ENCODE measurements at regions not wholly inside any gene's neighbourhood (a gene's known extent, or its start where the extent isn't known, plus 50 kb on each side); places are given as distances from the start of the nearest gene placed in this dataset.
"Not testable (repeated sequence)": the region's sequence is repeated elsewhere in the genome, so short reads cannot be mapped to it uniquely, and the experiment has no call there.

DNA sequence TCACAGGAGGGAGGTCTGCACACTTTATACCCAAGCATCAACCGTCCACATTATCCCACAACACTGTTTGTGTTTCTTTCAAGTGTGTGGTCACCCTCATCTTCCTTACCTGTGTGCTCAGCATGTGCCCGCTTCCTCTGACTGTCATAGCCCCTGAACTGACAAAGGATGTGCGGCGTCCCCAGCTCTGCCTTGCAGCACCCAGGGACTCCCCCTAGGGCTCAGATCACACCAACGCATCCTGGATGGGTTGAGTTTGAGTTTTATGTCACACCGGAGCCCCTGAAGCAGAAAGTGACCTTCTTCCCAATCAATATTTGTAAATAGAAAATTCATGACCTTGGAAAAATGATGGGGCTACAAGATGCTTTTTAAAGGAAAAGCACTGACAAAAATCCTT, 770.7 kb upstream of the TMEM132C start:
- Histone ChIP-seq H3K9me3 (replicated peaks in 1 of 3) (no peaks in the 10 kb centered on the region), H3K27me3 (no peaks in the 10 kb centered on the region), H3K27ac (no peak overlapping the region), H3K4me1 (replicated peaks in 1 of 2) (no peaks in the 10 kb centered on the region), H3K4me3 (no peak overlapping the region), H3K36me3 (replicated peaks in 1 of 2) (no peaks in the 10 kb centered on the region)
- TF ChIP-seq POLR2A (IDR thresholded peaks at IDR 0.05), result no peak
- TF ChIP-seq, protein P1, sequence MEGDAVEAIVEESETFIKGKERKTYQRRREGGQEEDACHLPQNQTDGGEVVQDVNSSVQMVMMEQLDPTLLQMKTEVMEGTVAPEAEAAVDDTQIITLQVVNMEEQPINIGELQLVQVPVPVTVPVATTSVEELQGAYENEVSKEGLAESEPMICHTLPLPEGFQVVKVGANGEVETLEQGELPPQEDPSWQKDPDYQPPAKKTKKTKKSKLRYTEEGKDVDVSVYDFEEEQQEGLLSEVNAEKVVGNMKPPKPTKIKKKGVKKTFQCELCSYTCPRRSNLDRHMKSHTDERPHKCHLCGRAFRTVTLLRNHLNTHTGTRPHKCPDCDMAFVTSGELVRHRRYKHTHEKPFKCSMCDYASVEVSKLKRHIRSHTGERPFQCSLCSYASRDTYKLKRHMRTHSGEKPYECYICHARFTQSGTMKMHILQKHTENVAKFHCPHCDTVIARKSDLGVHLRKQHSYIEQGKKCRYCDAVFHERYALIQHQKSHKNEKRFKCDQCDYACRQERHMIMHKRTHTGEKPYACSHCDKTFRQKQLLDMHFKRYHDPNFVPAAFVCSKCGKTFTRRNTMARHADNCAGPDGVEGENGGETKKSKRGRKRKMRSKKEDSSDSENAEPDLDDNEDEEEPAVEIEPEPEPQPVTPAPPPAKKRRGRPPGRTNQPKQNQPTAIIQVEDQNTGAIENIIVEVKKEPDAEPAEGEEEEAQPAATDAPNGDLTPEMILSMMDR (IDR thresholded peaks at IDR 0.05), result no peak
- DNase-seq, result no peak
- intact Hi-C loops (cut with DNase I), result no loop called here
- WGBS, 4 donors, result 70 to 80% (median 77%) methylated on average over 6 of the region's 6 CpGs

DNA sequence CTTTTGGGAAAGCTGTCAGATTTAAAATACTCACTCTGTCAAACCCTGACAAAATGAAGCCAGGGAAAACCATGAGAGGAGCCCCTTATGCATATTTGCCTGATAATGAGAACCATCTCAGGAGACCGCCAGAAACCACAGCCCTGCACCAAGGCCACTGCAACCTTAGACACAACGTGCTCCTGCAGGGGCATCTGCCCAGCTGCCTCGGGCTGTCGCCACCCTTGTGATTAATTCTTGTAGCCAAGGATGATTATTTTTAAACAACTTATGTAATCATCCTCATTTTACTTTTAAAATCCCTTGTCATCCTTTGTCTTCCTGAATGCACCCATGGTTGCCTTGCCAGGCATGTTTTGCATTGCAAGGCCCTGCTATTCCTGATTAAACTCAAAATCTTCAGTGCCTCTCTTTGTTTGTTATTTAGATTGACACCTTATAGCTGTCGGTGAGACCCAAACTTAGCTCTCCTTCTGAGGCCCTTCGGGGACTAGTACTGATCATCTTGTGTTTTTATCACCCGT, 766.4 kb upstream of the TMEM132C start:
- TF ChIP-seq, protein P1 (IDR thresholded peaks at IDR 0.05), result no peak
- TF ChIP-seq POLR2A (IDR thresholded peaks at IDR 0.05), result no peak
- 39 to 61% (median 49%) methylated on average over 7 of the region's 7 CpGs for WGBS, 4 donors
- Histone ChIP-seq H3K27ac (no peak overlapping the region), H3K4me1 (replicated peaks in 1 of 2) (no peaks in the 10 kb centered on the region), H3K4me3 (no peak overlapping the region), H3K9me3 (replicated peaks in 1 of 3) (no peaks in the 10 kb centered on the region), H3K27me3 (no peaks in the 10 kb centered on the region), H3K36me3 (replicated peaks in 1 of 2) (no peaks in the 10 kb centered on the region)
- DNase-seq, result peak in 2 of 7 donors; percentile 5 to 24
- intact Hi-C loops (cut with DNase I), result no loop called here

DNA sequence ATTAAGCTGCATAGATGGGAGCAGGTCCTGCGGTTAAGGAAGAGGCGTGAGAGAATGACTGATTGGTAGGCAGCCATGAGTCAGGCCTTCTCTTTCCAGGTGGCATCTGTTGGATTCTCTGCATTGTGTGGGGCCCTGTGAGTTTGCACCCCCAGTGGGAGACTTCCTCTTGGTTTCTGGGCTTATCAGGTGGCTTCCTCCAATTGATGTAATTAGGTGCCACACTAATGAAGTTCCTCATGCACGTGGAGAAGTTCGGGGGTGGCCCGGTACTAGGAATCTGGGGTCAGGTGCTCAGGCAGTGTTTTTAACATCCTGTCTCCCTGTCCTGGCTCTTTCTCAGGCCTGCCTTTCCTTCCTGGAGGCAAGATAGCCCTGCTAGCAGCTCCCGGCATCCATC, 765.1 kb upstream of the TMEM132C start:
- intact Hi-C loops (cut with DNase I), result no loop called here
- DNase-seq, result no peak
- Histone ChIP-seq H3K4me1 (replicated peaks in 1 of 2) (no peaks in the 10 kb centered on the region), H3K27ac (no peak overlapping the region), H3K4me3 (no peak overlapping the region), H3K27me3 (no peaks in the 10 kb centered on the region), H3K36me3 (replicated peaks in 1 of 2) (no peaks in the 10 kb centered on the region), H3K9me3 (replicated peaks in 1 of 3) (no peaks in the 10 kb centered on the region)
- TF ChIP-seq, protein P1 (IDR thresholded peaks at IDR 0.05), result no peak
- TF ChIP-seq POLR2A (IDR thresholded peaks at IDR 0.05), result no peak
- 80 to 93% (median 84%) methylated on average over 5 to 6 of the region's 6 CpGs for WGBS, 4 donors

DNA sequence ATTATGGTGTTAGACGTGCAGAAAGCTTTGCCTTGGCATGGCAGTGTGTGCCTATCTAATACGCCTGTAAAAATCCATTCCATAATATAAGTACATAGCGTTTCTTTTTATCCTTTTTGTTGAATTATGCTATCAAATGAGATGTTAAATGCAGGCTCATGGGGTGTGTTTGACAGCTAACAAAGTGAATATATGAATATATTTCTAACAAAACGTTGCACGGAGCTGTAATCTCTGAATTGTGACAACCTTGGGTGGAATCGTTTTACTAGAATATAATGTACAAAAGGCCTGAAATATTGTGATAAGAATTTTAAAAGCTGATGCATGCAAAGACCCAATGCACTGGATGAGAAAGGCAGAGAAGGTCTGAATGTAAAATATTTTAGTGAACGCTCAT, 763.7 kb upstream of the TMEM132C start:
- no peak overlapping the region for H3K4me3 ChIP-seq
- no peak for DNase-seq
- H3K27ac ChIP-seq, result no peak overlapping the region
- H3K9me3 ChIP-seq (replicated peaks in 1 of 3), result no peaks in the 10 kb centered on the region
- no peaks in the 10 kb centered on the region for H3K4me1 ChIP-seq (replicated peaks in 1 of 2)
- 73 to 78% (median 74%) methylated on average over 7 of the region's 7 CpGs for whole genome bisulfite sequencing, 4 donors
- H3K36me3 ChIP-seq (replicated peaks in 1 of 2), result no peaks in the 10 kb centered on the region
- no peak for TF ChIP-seq POLR2A (IDR thresholded peaks at IDR 0.05)
- TF ChIP-seq, protein P1 (IDR thresholded peaks at IDR 0.05), result no peak
- H3K27me3 ChIP-seq, result no peaks in the 10 kb centered on the region
- intact Hi-C loops (cut with DNase I), result no loop called here

DNA sequence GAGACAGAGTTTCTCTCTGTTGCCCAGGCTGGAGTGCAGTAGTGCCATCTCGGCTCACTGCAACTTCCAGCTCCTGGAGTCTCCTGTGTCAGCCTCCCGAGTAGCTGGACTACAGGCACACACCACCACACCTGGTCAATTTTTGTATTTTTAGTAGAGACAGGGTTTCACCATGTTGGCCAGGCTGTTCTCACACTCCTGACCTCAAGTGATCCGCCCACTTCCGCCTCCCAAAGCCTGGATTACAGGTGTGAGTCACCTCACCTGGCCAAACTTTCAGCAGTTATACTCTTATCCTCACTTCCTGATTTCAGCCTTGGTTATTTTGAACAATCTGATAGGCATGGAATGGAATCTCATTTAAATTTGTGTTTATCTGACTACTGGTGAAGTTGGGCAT, 763.0 kb upstream of the TMEM132C start:
- H3K27ac ChIP-seq; intact Hi-C loops (cut with DNase I): not testable (repeated sequence)
- 82 to 95% (median 90%) methylated on average over 4 of the region's 4 CpGs for WGBS, 4 donors

More for the DNA sequence above, 763.0 kb upstream of the TMEM132C start:
- not testable (repeated sequence) for H3K4me3 ChIP-seq; H3K4me1 ChIP-seq (replicated peaks in 1 of 2); H3K27me3 ChIP-seq; H3K9me3 ChIP-seq (replicated peaks in 1 of 3); DNase-seq; H3K36me3 ChIP-seq (replicated peaks in 1 of 2)

Measured in adrenal gland (tissue), 9 donors.